HepG2 (cell line): ENCODE measurements at regions not wholly inside any gene's neighbourhood (a gene's known extent, or its start where the extent isn't known, plus 50 kb on each side); places are given as distances from the start of the nearest gene placed in this dataset.

ENCODE experiments used
- ATAC-seq: fragments of 200-7000 bp; cut with Tn5 transposase; 3 replicates; pipeline ENCODE4 v1.9.1; 2020; ENCODE audit warnings: mild to moderate bottlenecking, moderate library complexity
- BruUV-seq: library from RNA; stranded (reverse); fragments of 400-500 nt; replicated peaks from 2 replicates; lab custom pipeline; 2021; lab: Mats Ljungman, UMichigan
- CTCF ChIA-PET: fragments of 300-600 bp; formaldehyde crosslinking; extraction: SDS; loops from one replicate; lab custom pipeline; 2021; ENCODE audit warnings: low total read pairs, inconsistent platforms, low intra/inter-chr PET ratio; lab: Yijun Ruan, JAX
- POLR2A ChIA-PET: fragments of 350-600 bp; sonication (Branson Sonifier 250); formaldehyde crosslinking; loops from one replicate; lab custom pipeline; 2020; ENCODE audit warnings: antibody characterized with exemption, inconsistent platforms; lab: Yijun Ruan, JAX
- DNase-seq: peaks from one replicate; pipeline ENCODE4 v3.0.0-alpha.2; 2015; ENCODE audit warnings: low spot score
- FAIRE-seq: peaks from 3 replicates; lab custom pipeline; 2011; peaks lifted over from hg19 to GRCh38; lab: Jason Lieb, UNC
- H2AFZ ChIP-seq: one replicate; pipeline ENCODE4 v1.6.1; 2011; ENCODE audit warnings: low read length, inconsistent platforms
- H3K27ac ChIP-seq: fragments of 300-600 bp; 3 replicates; pipeline ENCODE4 v1.8.0; 2011; ENCODE audit warnings: mixed run types, mild to moderate bottlenecking, mixed read lengths, low read length, inconsistent platforms; ENCODE audit not compliant: insufficient read depth; ENCODE audit errors: extremely low read length
- H3K27me3 ChIP-seq, 2 experiments: fragments of 200-600 bp in 1 of 2; 2 replicates in 1 of 2; 3 replicates in 1 of 2; pipeline versions ENCODE4 v1.6.0 to v1.8.0; 2011; ENCODE audit warnings: low read length in 2 of 2, mild to moderate bottlenecking in 2 of 2, moderate library complexity in 2 of 2, inconsistent platforms in 1 of 2; ENCODE audit not compliant: insufficient read depth in 2 of 2, control insufficient read depth in 1 of 2
- H3K36me3 ChIP-seq, 2 experiments: fragments of 200-600 bp in 1 of 2; replicated peaks in 1 of 2; 2 replicates in 1 of 2; 3 replicates in 1 of 2; pipeline versions ENCODE4 v1.5.1 to v1.8.0; 2011; ENCODE audit warnings: low read length in 2 of 2, inconsistent platforms in 1 of 2; ENCODE audit not compliant: insufficient read depth in 2 of 2, control insufficient read depth in 1 of 2
- H3K4me1 ChIP-seq: 2 replicates; pipeline ENCODE4 v1.5.1; 2012; ENCODE audit warnings: low read length, inconsistent platforms; ENCODE audit not compliant: insufficient read depth
- H3K4me2 ChIP-seq: 2 replicates; pipeline ENCODE4 v1.6.0; 2011; ENCODE audit warnings: low read depth, low read length, inconsistent platforms
- H3K4me3 ChIP-seq, 3 experiments: fragments of 200-600 bp in 1 of 3; sonication (generic), shearing (Covaris generic) in 1 of 3; replicated peaks in 1 of 3; 2 replicates each; pipeline ENCODE4 v1.5.1; 2011 to 2016; ENCODE audit warnings: low read length in 3 of 3, inconsistent platforms in 2 of 3, low read depth in 2 of 3, mild to moderate bottlenecking in 2 of 3, control low read depth in 1 of 3, mixed read lengths in 1 of 3; ENCODE audit not compliant: insufficient read depth in 1 of 3
- H3K79me2 ChIP-seq: one replicate; pipeline ENCODE4 v1.6.1; 2011; ENCODE audit warnings: low read length, inconsistent platforms; ENCODE audit not compliant: insufficient read depth
- H3K9ac ChIP-seq: 2 replicates; pipeline ENCODE4 v1.6.0; 2011; ENCODE audit warnings: mild to moderate bottlenecking, low read depth, low read length, inconsistent platforms; ENCODE audit not compliant: insufficient read depth
- H3K9me3 ChIP-seq: 2 replicates; pipeline ENCODE4 v1.5.1; 2012; ENCODE audit warnings: mild to moderate bottlenecking, low read length
- H4K20me1 ChIP-seq: 2 replicates; pipeline ENCODE4 v1.6.0; 2011; ENCODE audit warnings: inconsistent platforms, mild to moderate bottlenecking, low read length, moderate library complexity; ENCODE audit not compliant: insufficient read depth
- PRMT3 ChIP-seq: sonication (generic); formaldehyde crosslinking; IDR thresholded peaks from 2 replicates; pipeline ENCODE4 v1.8.1; 2022; ENCODE audit warnings: low read depth, mild to moderate bottlenecking, moderate library complexity, missing genetic modification reagents, borderline replicate concordance
- ZNF441 ChIP-seq: sonication (generic); formaldehyde crosslinking; IDR thresholded peaks from 2 replicates; pipeline ENCODE4 v1.7.0; 2021; ENCODE audit warnings: missing genetic modification reagents, borderline replicate concordance
- ZNF589 ChIP-seq: sonication (generic); formaldehyde crosslinking; conservative IDR thresholded peaks from 2 replicates; pipeline ENCODE4 v1.8.0; 2022; ENCODE audit warnings: mild to moderate bottlenecking, moderate library complexity, missing genetic modification reagents
- ZNF629 ChIP-seq: sonication (generic); formaldehyde crosslinking; conservative IDR thresholded peaks from 2 replicates; pipeline ENCODE4 v1.5.0; 2020; ENCODE audit warnings: missing genetic modification reagents
- WGBS: methylation state at CpG from one replicate; pipeline ENCODE4 v1.1.6; 2017; ENCODE audit warnings: low lambda C conversion rate; 5-methylcytosine and 5-hydroxymethylcytosine counted together
- in situ Hi-C: cut with HindIII; loops from 2 replicates; pipeline ENCODE4 v1.10.0; 2017; ENCODE audit warnings: low pct_unique_long_range_greater_than_20kb; ENCODE audit not compliant: extremely low pct_ligation_motif_present
- intact Hi-C: fragments of 100-400 bp; cut with micrococcal nuclease; formaldehyde crosslinking; loops from one replicate; pipeline ENCODE4 v1.10.0; 2022; ENCODE audit not compliant: unreplicated experiment

DNA sequence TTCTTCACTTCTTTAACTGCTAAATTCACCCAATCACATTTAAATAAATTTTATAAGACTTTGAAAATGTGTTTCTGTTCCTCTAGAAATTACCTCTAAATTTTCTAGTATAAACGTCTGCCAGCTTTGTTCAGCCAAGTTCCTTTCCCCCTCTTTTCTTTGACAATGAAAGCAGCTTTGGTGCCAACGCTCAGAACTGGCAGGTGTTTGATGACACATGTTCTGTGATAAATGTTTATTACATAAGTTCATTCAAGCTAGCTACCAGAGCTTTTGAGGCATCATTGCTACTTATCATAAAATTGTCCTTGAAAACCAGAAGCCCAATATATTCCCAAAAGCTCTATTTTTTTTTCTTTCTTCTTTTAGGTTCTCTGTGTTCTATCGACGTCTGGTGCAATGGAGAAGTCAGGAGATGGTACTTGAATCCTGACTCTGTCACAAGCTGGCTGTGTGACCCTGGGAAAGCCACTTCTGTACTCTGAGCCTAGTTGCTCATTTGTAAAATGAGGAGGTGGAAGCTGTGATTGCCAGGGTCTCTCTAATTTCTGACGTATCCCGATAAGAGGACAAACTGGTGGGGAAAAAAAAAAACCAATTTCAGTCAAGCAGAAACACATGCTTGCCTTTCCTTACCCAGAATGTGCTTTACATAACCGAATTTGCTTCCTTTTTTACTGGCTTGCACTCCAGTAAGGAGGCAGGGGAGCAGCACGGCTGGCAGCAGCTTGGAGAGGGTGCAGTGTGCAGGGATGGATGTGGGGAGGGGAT, 187.1 kb upstream of the LPP start:
- ATAC-seq = no peak
- Histone ChIP-seq H2AFZ (no peak overlapping the region), H3K9me3 (no peaks in the 10 kb centered on the region), H3K27ac (no peak overlapping the region), H3K79me2 (no peaks in the 10 kb centered on the region), H3K36me3 (no peaks in the 10 kb centered on the region), H3K4me2 (no peak overlapping the region), H3K4me1 (peaks cover 48% of the 10 kb centered on the region), H4K20me1 (no peaks in the 10 kb centered on the region), H3K4me3 (no peak overlapping the region), H3K27me3 (no peaks in the 10 kb centered on the region), H3K9ac (no peak overlapping the region)
- POLR2A ChIA-PET = interaction anchor here (1.2 kb wide), 1 partner anchor 12 kb away, joined by 3 read pairs; no protein-coding TSS in a partner anchor
- CTCF ChIA-PET = no interaction called here
- DNase-seq = no peak
- TF ChIP-seq PRMT3 = no peak
- intact Hi-C loops (no loop called here), in situ Hi-C loops (no loop called here)
- 87% methylated on average over 8 of the region's 8 CpGs for WGBS
- BruUV-seq = no TSS peak
- FAIRE-seq = no peak

DNA sequence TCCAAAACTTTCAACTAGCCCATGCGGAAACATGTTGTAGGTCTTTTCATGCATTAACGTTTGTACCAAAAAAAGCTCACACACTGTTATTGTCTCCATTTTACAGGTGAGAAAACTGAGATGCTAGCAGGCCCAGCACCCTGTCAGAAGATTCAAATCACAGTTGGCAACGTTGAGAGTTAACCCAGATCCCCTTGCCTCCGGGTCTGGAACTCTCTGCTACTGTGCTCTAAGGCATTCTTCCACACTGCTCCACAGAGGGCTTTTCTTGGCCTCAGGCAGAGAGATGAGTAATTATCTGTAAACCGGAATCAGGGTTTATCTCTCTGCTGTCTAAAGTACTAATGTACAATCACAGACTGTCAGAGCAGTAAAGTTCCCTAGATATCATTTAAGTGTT, 186.0 kb upstream of the LPP start:
- Histone ChIP-seq H4K20me1 (no peaks in the 10 kb centered on the region), H3K36me3 (no peaks in the 10 kb centered on the region), H3K4me2 (no peak overlapping the region), H2AFZ (no peak overlapping the region)
- peak; percentile 62; the same call in 1 of the 2 replicates for TF ChIP-seq ZNF629
- TF ChIP-seq ZNF589 (CRISPR knock-in tag) = no peak
- TF ChIP-seq ZNF441 (CRISPR knock-in tag) = peak; percentile 93; the same call in 1 of the 2 replicates
- TF ChIP-seq, all 625 proteins: peak for 2
- Histone ChIP-seq H3K27me3 (no peaks in the 10 kb centered on the region), H3K4me3 (no peak overlapping the region), H3K4me1 (peaks cover 52% of the 10 kb centered on the region), H3K9ac (no peak overlapping the region), H3K27ac (no peak overlapping the region), H3K79me2 (no peaks in the 10 kb centered on the region), H3K9me3 (no peaks in the 10 kb centered on the region)
- no peak for DNase-seq
- intact Hi-C loops = no loop called here
- BruUV-seq = no TSS peak
- CTCF ChIA-PET = no interaction called here
- in situ Hi-C loops = no loop called here
- 69% methylated on average over 5 of the region's 5 CpGs for WGBS
- POLR2A ChIA-PET = no interaction called here
- no peak for FAIRE-seq
- peak; percentile 30; the same call in 2 of the 3 replicates for ATAC-seq
